Liver (tissue), 8 donors: ENCODE measurements at regions not wholly inside any gene's neighbourhood (a gene's known extent, or its start where the extent isn't known, plus 50 kb on each side); places are given as distances from the start of the nearest gene placed in this dataset.

Experiments
- DNase-seq: peaks from one replicate; pipeline ENCODE4 v3.0.0-alpha.2; 2017; ENCODE audit warnings: low spot score
- H3K27ac ChIP-seq, 2 donors: one replicate each; pipeline ENCODE4 v1.7.0; 2013; ENCODE audit warnings: inconsistent platforms in 2 of 2, low read length in 2 of 2, control low read depth in 1 of 2, low read depth in 1 of 2, mild to moderate bottlenecking in 1 of 2
- H3K27me3 ChIP-seq, 4 donors: one replicate each; pipeline versions ENCODE4 v1.6.1 to v1.7.0; 2013; ENCODE audit warnings: low read length in 3 of 4, inconsistent platforms in 1 of 4, mild to moderate bottlenecking in 1 of 4, moderate library complexity in 1 of 4; ENCODE audit not compliant: control insufficient read depth in 4 of 4, insufficient read depth in 4 of 4
- H3K36me3 ChIP-seq, 4 donors: one replicate each; pipeline versions ENCODE4 v1.6.1 to v1.7.0; 2013; ENCODE audit warnings: low read length in 3 of 4, mild to moderate bottlenecking in 3 of 4, low read depth in 1 of 4, moderate library complexity in 1 of 4; ENCODE audit not compliant: control insufficient read depth in 4 of 4, insufficient read depth in 3 of 4
- H3K4me1 ChIP-seq, 4 donors: one replicate each; pipeline versions ENCODE4 v1.6.1 to v1.7.0; 2013; ENCODE audit warnings: low read length in 3 of 4, mild to moderate bottlenecking in 3 of 4, moderate library complexity in 1 of 4; ENCODE audit not compliant: control insufficient read depth in 4 of 4, insufficient read depth in 4 of 4
- H3K4me3 ChIP-seq, 3 donors: one replicate each; pipeline versions ENCODE4 v1.6.1 to v1.7.0; 2013; ENCODE audit warnings: low read length in 3 of 3, control low read depth in 1 of 3, low read depth in 1 of 3, mild to moderate bottlenecking in 1 of 3
- H3K9ac ChIP-seq, 2 donors: one replicate each; pipeline ENCODE4 v1.7.0; 2013; ENCODE audit warnings: low read length in 2 of 2, mild to moderate bottlenecking in 2 of 2, moderate library complexity in 2 of 2, control low read depth in 1 of 2, low read depth in 1 of 2
- H3K9me3 ChIP-seq, 4 donors: one replicate each; pipeline versions ENCODE4 v1.6.1 to v1.7.0; 2013; ENCODE audit warnings: low read length in 3 of 4; ENCODE audit not compliant: control insufficient read depth in 4 of 4
- ATF3 ChIP-seq: IDR thresholded peaks from 2 replicates; pipeline ENCODE4 v1.6.1; 2016; ENCODE audit warnings: antibody characterized with exemption
- EGR1 ChIP-seq, 2 donors: IDR thresholded peaks; 2 replicates each; pipeline ENCODE4 v1.6.1; 2016 to 2018; ENCODE audit warnings: antibody characterized with exemption in 2 of 2, low read depth in 2 of 2
- FOXA1 ChIP-seq: IDR thresholded peaks from 2 replicates; pipeline ENCODE4 v1.6.1; 2016; ENCODE audit warnings: antibody characterized with exemption
- FOXA2 ChIP-seq: IDR thresholded peaks from 2 replicates; pipeline ENCODE4 v1.6.1; 2016; ENCODE audit warnings: antibody characterized with exemption
- GABPA ChIP-seq, 2 donors: IDR thresholded peaks in 1 of 2; conservative IDR thresholded peaks in 1 of 2; 2 replicates each; pipeline ENCODE4 v1.6.1; 2016; ENCODE audit warnings: antibody characterized with exemption in 2 of 2, mild to moderate bottlenecking in 1 of 2, moderate library complexity in 1 of 2
- HNF4A ChIP-seq, 2 donors: conservative IDR thresholded peaks; 2 replicates each; pipeline ENCODE4 v1.6.1; 2016; ENCODE audit warnings: antibody characterized with exemption in 2 of 2, mild to moderate bottlenecking in 2 of 2
- HNF4G ChIP-seq: IDR thresholded peaks from 2 replicates; pipeline ENCODE4 v1.6.1; 2016; ENCODE audit warnings: antibody characterized with exemption
- JUND ChIP-seq, 2 donors: IDR thresholded peaks; 2 replicates each; pipeline ENCODE4 v1.6.1; 2016; ENCODE audit warnings: antibody characterized with exemption in 2 of 2
- NR2F2 ChIP-seq: IDR thresholded peaks from 2 replicates; pipeline ENCODE4 v1.6.1; 2016; ENCODE audit warnings: antibody characterized with exemption
- RAD21 ChIP-seq, 2 donors: IDR thresholded peaks; 2 replicates each; pipeline ENCODE4 v1.6.1; 2016; ENCODE audit warnings: antibody characterized with exemption in 2 of 2, mild to moderate bottlenecking in 2 of 2
- RXRA ChIP-seq, 2 donors: IDR thresholded peaks; 2 replicates each; pipeline ENCODE4 v1.6.1; 2017 to 2018; ENCODE audit warnings: antibody characterized with exemption in 2 of 2, mild to moderate bottlenecking in 1 of 2
- SP1 ChIP-seq: IDR thresholded peaks from 2 replicates; pipeline ENCODE4 v1.6.1; 2018; ENCODE audit warnings: antibody characterized with exemption, mild to moderate bottlenecking
- TAF1 ChIP-seq: conservative IDR thresholded peaks from 2 replicates; pipeline ENCODE4 v1.6.1; 2016; ENCODE audit warnings: antibody characterized with exemption, mild to moderate bottlenecking
- YY1 ChIP-seq: IDR thresholded peaks from 2 replicates; pipeline ENCODE4 v1.6.1; 2016; ENCODE audit warnings: antibody characterized with exemption, mild to moderate bottlenecking
- WGBS: extraction: QIAGEN DNeasy Blood & Tissue Kit; methylation state at CpG from one replicate; pipeline ENCODE4 v1.1.7; 2013; 5-methylcytosine and 5-hydroxymethylcytosine counted together
- TF ChIP-seq, protein P1 (sequence below): IDR thresholded peaks from 2 replicates; pipeline ENCODE4 v1.6.1; 2016; ENCODE audit warnings: antibody characterized with exemption
- TF ChIP-seq, protein P2 (sequence below): IDR thresholded peaks from 2 replicates; pipeline ENCODE4 v1.6.1; 2016; ENCODE audit warnings: antibody characterized with exemption, mild to moderate bottlenecking
- TF ChIP-seq, protein P3 (sequence below): fragments of 150-350 bp; IDR thresholded peaks from 2 replicates; pipeline ENCODE4 v1.5.1; 2017; ENCODE audit warnings: improper control_type of control experiment, low read depth, low read length; ENCODE audit not compliant: missing input control
- TF ChIP-seq, protein P4 (sequence below): IDR thresholded peaks from 2 replicates; pipeline ENCODE4 v1.6.1; 2016; ENCODE audit warnings: antibody characterized with exemption
- donor health status: healthy.
- donor health status: healthy.
- donor health status: healthy.
- donor health status: healthy.
- donor health status: healthy.

DNA sequence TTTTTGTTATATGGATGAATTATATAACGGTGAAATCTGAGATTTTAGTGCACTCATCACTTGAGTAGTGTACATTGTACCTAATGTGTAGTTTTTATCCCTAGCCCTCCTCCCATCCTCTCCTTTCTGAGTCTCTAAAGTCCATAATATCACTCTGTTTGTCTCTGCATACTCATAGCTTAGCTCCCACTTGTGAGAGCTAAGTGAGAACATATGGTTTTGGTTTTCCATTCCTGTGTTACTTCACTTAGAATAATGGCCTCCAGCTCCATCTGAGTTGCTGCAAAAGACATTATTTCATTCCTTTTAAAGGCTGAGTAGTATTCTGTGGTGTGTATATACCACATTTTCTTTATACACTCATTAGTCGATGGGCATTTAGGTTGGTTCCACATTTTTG, 94.0 kb downstream of the SLC10A2 start:
- Histone ChIP-seq H3K36me3 (no peaks in the 10 kb centered on the region), H3K4me1 (no peaks in the 10 kb centered on the region), H3K9ac (no peak overlapping the region), H3K27ac (no peak overlapping the region), H3K4me3 (no peak overlapping the region), H3K9me3 (no peaks in the 10 kb centered on the region), H3K27me3 (no peaks in the 10 kb centered on the region)
- TF ChIP-seq SP1 = no peak
- TF ChIP-seq NR2F2 = no peak
- TF ChIP-seq HNF4G = no peak
- TF ChIP-seq RXRA (IDR thresholded peaks at IDR 0.05) = no peak
- no peak for TF ChIP-seq HNF4A (conservative IDR thresholded peaks at IDR 0.05)
- TF ChIP-seq YY1 = no peak
- TF ChIP-seq, protein P1, sequence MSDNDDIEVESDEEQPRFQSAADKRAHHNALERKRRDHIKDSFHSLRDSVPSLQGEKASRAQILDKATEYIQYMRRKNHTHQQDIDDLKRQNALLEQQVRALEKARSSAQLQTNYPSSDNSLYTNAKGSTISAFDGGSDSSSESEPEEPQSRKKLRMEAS = no peak
- no peak for TF ChIP-seq ATF3
- TF ChIP-seq JUND (IDR thresholded peaks at IDR 0.05) = no peak
- no peak for TF ChIP-seq GABPA (IDR thresholded peaks at IDR 0.05 in 1 of 2, conservative IDR thresholded peaks at IDR 0.05 in 1 of 2)
- no peak for TF ChIP-seq RAD21 (IDR thresholded peaks at IDR 0.05)
- no peak for TF ChIP-seq FOXA2
- TF ChIP-seq, protein P2, sequence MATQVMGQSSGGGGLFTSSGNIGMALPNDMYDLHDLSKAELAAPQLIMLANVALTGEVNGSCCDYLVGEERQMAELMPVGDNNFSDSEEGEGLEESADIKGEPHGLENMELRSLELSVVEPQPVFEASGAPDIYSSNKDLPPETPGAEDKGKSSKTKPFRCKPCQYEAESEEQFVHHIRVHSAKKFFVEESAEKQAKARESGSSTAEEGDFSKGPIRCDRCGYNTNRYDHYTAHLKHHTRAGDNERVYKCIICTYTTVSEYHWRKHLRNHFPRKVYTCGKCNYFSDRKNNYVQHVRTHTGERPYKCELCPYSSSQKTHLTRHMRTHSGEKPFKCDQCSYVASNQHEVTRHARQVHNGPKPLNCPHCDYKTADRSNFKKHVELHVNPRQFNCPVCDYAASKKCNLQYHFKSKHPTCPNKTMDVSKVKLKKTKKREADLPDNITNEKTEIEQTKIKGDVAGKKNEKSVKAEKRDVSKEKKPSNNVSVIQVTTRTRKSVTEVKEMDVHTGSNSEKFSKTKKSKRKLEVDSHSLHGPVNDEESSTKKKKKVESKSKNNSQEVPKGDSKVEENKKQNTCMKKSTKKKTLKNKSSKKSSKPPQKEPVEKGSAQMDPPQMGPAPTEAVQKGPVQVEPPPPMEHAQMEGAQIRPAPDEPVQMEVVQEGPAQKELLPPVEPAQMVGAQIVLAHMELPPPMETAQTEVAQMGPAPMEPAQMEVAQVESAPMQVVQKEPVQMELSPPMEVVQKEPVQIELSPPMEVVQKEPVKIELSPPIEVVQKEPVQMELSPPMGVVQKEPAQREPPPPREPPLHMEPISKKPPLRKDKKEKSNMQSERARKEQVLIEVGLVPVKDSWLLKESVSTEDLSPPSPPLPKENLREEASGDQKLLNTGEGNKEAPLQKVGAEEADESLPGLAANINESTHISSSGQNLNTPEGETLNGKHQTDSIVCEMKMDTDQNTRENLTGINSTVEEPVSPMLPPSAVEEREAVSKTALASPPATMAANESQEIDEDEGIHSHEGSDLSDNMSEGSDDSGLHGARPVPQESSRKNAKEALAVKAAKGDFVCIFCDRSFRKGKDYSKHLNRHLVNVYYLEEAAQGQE = no peak
- TF ChIP-seq, protein P3, sequence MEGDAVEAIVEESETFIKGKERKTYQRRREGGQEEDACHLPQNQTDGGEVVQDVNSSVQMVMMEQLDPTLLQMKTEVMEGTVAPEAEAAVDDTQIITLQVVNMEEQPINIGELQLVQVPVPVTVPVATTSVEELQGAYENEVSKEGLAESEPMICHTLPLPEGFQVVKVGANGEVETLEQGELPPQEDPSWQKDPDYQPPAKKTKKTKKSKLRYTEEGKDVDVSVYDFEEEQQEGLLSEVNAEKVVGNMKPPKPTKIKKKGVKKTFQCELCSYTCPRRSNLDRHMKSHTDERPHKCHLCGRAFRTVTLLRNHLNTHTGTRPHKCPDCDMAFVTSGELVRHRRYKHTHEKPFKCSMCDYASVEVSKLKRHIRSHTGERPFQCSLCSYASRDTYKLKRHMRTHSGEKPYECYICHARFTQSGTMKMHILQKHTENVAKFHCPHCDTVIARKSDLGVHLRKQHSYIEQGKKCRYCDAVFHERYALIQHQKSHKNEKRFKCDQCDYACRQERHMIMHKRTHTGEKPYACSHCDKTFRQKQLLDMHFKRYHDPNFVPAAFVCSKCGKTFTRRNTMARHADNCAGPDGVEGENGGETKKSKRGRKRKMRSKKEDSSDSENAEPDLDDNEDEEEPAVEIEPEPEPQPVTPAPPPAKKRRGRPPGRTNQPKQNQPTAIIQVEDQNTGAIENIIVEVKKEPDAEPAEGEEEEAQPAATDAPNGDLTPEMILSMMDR = no peak
- TF ChIP-seq TAF1 = no peak
- TF ChIP-seq EGR1 (IDR thresholded peaks at IDR 0.05; ENCODE audit: low read depth in 2 of 2) = no peak
- TF ChIP-seq, protein P4, sequence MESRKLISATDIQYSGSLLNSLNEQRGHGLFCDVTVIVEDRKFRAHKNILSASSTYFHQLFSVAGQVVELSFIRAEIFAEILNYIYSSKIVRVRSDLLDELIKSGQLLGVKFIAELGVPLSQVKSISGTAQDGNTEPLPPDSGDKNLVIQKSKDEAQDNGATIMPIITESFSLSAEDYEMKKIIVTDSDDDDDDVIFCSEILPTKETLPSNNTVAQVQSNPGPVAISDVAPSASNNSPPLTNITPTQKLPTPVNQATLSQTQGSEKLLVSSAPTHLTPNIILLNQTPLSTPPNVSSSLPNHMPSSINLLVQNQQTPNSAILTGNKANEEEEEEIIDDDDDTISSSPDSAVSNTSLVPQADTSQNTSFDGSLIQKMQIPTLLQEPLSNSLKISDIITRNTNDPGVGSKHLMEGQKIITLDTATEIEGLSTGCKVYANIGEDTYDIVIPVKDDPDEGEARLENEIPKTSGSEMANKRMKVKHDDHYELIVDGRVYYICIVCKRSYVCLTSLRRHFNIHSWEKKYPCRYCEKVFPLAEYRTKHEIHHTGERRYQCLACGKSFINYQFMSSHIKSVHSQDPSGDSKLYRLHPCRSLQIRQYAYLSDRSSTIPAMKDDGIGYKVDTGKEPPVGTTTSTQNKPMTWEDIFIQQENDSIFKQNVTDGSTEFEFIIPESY = no peak
- no peak for TF ChIP-seq FOXA1
- 95% methylated on average over 2 of the region's 2 CpGs for WGBS
- DNase-seq = no peak

- Histone ChIP-seq H3K9me3 (no peaks in the 10 kb centered on the region), H3K4me3 (no peak overlapping the region), H3K27ac (no peak overlapping the region), H3K4me1 (no peaks in the 10 kb centered on the region), H3K36me3 (no peaks in the 10 kb centered on the region), H3K27me3 (no peaks in the 10 kb centered on the region), H3K9ac (no peak overlapping the region)
- DNase-seq = no peak
- 91% methylated on average over 2 of the region's 2 CpGs for WGBS
- TF ChIP-seq SP1 = no peak
- no peak for TF ChIP-seq NR2F2
- TF ChIP-seq, protein P1 = no peak
- TF ChIP-seq RAD21 (IDR thresholded peaks at IDR 0.05) = no peak
- TF ChIP-seq, protein P3 = no peak
- no peak for TF ChIP-seq RXRA (IDR thresholded peaks at IDR 0.05)
- no peak for TF ChIP-seq EGR1 (IDR thresholded peaks at IDR 0.05; ENCODE audit: low read depth in 2 of 2)
- TF ChIP-seq FOXA2 = no peak
Observed at GRCh38 chr13:102970542-102970941, 95.7 kb downstream of the SLC10A2 start.
